ENCODE measurements at regions not wholly inside any gene's neighbourhood (a gene's known extent, or its start where the extent isn't known, plus 50 kb on each side); places are given as distances from the start of the nearest gene placed in this dataset.
A peak's percentile ranks its signal among the peaks of the same experiment; 100 is the strongest.

DNA sequence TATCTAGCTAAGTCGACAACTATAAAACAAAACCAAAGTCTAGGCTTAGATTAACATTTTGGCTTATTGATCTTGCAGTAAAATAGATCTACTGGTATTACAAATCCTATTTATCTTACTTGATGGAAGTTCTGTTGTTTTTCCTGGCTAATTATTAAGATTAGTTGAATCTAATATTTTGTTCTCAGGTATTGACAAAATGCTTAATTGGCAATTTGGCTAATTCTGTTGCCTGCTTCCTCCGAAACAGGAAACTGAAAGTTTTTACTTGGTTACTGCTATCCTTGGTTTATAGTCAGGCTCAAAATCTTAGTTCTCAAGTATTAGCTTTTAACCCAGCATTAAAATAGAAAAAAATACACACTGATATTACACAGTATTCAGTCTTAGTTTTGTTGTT is 820.5 kb downstream of the NR2F1-AS1 start:
- H3K4me3 ChIP-seq (ENCODE audit: low read depth, low read length) = no peak overlapping the region
- TF ChIP-seq, protein P1, sequence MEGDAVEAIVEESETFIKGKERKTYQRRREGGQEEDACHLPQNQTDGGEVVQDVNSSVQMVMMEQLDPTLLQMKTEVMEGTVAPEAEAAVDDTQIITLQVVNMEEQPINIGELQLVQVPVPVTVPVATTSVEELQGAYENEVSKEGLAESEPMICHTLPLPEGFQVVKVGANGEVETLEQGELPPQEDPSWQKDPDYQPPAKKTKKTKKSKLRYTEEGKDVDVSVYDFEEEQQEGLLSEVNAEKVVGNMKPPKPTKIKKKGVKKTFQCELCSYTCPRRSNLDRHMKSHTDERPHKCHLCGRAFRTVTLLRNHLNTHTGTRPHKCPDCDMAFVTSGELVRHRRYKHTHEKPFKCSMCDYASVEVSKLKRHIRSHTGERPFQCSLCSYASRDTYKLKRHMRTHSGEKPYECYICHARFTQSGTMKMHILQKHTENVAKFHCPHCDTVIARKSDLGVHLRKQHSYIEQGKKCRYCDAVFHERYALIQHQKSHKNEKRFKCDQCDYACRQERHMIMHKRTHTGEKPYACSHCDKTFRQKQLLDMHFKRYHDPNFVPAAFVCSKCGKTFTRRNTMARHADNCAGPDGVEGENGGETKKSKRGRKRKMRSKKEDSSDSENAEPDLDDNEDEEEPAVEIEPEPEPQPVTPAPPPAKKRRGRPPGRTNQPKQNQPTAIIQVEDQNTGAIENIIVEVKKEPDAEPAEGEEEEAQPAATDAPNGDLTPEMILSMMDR (IDR thresholded peaks at IDR 0.05; ENCODE audit: insufficient read depth, low read depth, low read length) = no peak
- DNase-seq (ENCODE audit: low read depth) = no peak

DNA sequence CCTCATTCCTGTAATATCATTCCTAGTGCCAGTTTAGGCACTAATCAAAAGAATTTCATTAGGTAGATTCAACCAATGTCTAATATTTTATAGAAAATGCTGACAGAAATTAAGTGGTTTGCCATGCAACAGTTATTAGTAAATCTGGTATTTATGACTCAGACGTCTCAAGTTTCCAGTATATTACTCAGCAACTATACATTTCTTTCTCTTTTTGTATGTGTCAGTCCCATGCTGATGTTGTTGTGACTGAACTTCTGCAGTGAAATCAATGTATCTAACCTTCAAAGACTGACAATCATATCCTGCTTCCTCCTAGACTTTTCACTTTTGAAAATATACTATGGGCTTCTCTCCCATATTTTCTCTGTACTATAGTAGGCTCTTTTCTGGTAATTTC is 822.5 kb downstream of the NR2F1-AS1 start:
- DNase-seq (ENCODE audit: low read depth) = peak; percentile 41

DNA sequence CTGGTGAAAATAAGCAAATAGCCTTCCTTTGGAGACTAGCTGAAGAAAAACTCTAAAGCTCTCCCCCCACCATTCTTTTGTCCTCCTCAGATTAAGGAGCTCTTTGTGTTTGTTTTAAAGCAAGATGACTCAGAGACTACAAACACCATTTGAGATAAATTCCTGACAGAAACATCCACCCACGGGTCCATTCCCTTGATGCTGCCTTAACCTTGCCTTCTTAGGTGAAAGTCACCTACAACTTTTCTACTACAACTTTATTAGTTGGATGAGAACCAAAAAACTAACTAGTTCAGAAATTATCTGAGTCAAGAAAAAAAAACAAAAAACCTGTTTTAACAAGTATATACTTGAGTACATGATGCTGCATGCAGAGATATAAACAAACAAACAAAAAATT is 831.1 kb downstream of the NR2F1-AS1 start:
- peak; percentile 24 for DNase-seq (ENCODE audit: low read depth)
- H3K4me3 ChIP-seq (ENCODE audit: low read depth, low read length) = no peak overlapping the region
- TF ChIP-seq, protein P1 (IDR thresholded peaks at IDR 0.05; ENCODE audit: insufficient read depth, low read depth, low read length) = no peak

More for the DNA sequence above, 822.5 kb downstream of the NR2F1-AS1 start:
- TF ChIP-seq, protein P1 (IDR thresholded peaks at IDR 0.05; ENCODE audit: insufficient read depth, low read depth, low read length) = no peak
- no peak overlapping the region for H3K4me3 ChIP-seq (ENCODE audit: low read depth, low read length)

DNA sequence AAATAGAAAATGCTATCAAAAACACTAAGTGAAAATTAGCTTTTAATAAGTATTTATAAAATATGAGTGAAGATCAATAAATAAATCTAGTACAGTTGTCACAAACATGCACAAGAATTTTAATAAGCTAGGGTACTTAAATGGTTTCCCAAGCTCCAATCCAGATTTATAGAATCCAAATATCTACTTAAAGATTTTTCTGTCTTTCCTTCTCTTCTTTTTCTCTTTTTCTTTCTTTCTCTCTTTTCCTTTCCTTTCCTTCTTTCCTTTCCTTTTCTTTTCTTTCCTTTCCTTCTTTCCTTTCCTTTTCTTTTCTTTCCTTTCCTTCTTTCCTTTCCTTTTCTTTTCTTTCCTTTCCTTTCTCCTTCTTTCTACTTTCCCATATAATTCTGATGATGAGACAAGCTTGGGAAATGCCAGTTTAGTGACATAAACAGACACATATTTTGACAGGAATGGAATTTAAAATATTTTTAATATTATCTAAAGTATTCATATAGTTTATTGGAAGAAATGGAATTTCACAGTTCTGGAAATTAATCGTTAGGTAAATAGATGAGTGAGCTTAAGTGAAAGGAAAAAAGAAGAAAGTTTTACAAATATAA is 832.8 kb downstream of the NR2F1-AS1 start:
- no peak overlapping the region for H3K4me3 ChIP-seq (ENCODE audit: low read depth, low read length)
- TF ChIP-seq, protein P1 (IDR thresholded peaks at IDR 0.05; ENCODE audit: insufficient read depth, low read depth, low read length) = no peak

DNA sequence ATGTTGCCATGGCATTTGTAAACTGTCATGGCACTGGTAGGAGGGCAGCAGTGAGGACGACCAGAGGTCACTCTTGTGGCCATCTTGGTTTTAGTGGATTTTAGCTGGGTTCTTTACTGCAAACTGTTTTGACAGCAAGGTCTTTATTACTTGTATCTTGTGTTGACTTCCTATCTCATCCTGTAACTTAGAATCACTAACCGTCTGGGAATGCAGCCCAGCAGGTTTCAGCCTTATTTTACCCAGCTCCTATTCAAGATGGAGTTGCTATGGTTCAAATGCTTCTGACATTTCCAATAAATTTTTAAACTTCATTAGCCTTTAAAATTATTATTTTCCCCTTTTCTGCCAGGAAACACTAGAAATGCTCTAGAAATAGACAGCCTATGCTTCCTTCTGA is 839.1 kb downstream of the NR2F1-AS1 start:
- TF ChIP-seq, protein P1 (IDR thresholded peaks at IDR 0.05; ENCODE audit: insufficient read depth, low read depth, low read length) = no peak
- no peak overlapping the region for H3K4me3 ChIP-seq (ENCODE audit: low read depth, low read length)
- no peak for DNase-seq (ENCODE audit: low read depth)

More for the DNA sequence above, 832.8 kb downstream of the NR2F1-AS1 start:
- DNase-seq (ENCODE audit: low read depth) = no peak

DNA sequence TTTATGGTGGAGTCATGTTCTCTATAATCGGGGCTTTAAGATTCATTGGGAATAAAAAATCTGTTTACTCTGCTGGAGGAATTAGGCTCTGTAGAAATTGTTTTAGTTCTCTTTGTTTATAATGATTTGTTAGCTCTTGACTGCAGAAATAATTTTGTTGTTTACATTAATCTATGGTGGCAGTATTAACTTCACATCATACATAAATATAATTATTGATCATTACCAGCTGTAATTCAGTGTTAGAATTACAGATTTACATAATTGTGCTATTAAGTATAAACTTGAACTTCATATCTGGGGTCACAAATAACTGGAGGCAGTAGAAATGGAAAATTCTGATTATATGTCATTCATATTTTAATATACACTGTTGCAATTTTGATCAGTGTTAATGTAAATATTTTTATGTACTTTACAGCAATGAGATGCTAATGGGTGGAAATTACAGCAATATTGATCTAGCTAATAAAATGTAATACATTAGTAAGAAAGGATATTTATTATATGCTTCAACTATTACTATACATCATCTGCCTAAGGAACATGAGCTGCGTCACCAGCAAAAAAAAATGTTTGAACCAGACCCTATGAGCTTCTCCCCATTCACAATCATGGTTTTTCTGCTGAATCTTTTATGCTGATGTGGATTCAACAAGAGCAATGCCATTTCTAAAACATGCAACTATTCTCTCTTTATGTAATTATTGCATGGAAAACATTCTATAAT is 846.6 kb downstream of the NR2F1-AS1 start:
- no peak overlapping the region for H3K4me3 ChIP-seq (ENCODE audit: low read depth, low read length)
- no peak for DNase-seq (ENCODE audit: low read depth)
- TF ChIP-seq, protein P1 (IDR thresholded peaks at IDR 0.05; ENCODE audit: insufficient read depth, low read depth, low read length) = no peak
